Mesothelial cell of epicardium (in vitro differentiated cells): ENCODE measurements at regions not wholly inside any gene's neighbourhood (a gene's known extent, or its start where the extent isn't known, plus 50 kb on each side); places are given as distances from the start of the nearest gene placed in this dataset.
A peak's percentile ranks its signal among the peaks of the same experiment; 100 is the strongest.

Experiments
- DNase-seq, 2 experiments: peaks; one replicate each; pipeline ENCODE4 v3.0.0; 2021; ENCODE audit warnings: low spot score in 2 of 2; ENCODE audit not compliant: unreplicated experiment in 2 of 2
- H3K27ac Mint-ChIP-seq: 2 replicates; pipeline ENCODE4 v1.8.0; 2021; ENCODE audit warnings: mixed read lengths
- H3K27me3 Mint-ChIP-seq: 2 replicates; pipeline ENCODE4 v1.8.0; 2021; ENCODE audit warnings: low read depth, mixed read lengths
- H3K36me3 Mint-ChIP-seq: 2 replicates; pipeline ENCODE4 v1.8.0; 2021; ENCODE audit warnings: mixed read lengths
- H3K4me1 Mint-ChIP-seq: 2 replicates; pipeline ENCODE4 v1.8.0; 2021; ENCODE audit warnings: mixed read lengths
- H3K4me3 Mint-ChIP-seq: 2 replicates; pipeline ENCODE4 v1.8.0; 2021; ENCODE audit warnings: mild to moderate bottlenecking, moderate library complexity, mixed read lengths
- H3K9me3 Mint-ChIP-seq: 2 replicates; pipeline ENCODE4 v1.8.0; 2021; ENCODE audit warnings: mixed read lengths
- TF ChIP-seq, protein P1 (sequence below): fragments of 200-600 bp; sonication (generic); IDR thresholded peaks from one replicate; pipeline ENCODE4 v1.5.0; 2021; ENCODE audit warnings: antibody characterized with exemption; ENCODE audit not compliant: unreplicated experiment

DNA sequence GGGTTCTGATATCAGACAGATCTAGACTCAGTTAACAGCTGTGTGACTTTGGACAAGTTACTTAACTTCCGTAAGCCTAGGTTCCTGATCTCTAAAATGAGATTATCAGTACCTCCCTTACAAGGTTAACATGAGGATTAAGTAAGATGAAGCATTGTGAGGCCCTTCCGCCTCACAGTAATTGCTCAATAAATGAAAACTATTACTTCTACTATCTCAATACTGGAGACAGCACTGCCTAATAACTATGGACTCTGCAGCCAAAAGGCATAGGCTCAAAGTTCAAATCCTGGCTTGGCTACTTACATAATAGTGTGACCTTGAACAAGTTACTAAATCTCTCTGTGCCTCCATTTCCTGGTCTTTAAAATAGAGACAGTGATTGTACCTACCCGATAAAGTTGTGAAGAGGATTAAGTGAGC lies 82.0 kb upstream of the ATP11B start:
- Mint-ChIP-seq H3K9me3 (no peaks in the 10 kb centered on the region), H3K27ac (no peak overlapping the region), H3K4me1 (peaks cover 8% of the 10 kb centered on the region), H3K27me3 (no peaks in the 10 kb centered on the region), H3K36me3 (no peaks in the 10 kb centered on the region), H3K4me3 (no peak overlapping the region)
- no peak for DNase-seq
- TF ChIP-seq, protein P1, sequence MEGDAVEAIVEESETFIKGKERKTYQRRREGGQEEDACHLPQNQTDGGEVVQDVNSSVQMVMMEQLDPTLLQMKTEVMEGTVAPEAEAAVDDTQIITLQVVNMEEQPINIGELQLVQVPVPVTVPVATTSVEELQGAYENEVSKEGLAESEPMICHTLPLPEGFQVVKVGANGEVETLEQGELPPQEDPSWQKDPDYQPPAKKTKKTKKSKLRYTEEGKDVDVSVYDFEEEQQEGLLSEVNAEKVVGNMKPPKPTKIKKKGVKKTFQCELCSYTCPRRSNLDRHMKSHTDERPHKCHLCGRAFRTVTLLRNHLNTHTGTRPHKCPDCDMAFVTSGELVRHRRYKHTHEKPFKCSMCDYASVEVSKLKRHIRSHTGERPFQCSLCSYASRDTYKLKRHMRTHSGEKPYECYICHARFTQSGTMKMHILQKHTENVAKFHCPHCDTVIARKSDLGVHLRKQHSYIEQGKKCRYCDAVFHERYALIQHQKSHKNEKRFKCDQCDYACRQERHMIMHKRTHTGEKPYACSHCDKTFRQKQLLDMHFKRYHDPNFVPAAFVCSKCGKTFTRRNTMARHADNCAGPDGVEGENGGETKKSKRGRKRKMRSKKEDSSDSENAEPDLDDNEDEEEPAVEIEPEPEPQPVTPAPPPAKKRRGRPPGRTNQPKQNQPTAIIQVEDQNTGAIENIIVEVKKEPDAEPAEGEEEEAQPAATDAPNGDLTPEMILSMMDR: no peak

DNA sequence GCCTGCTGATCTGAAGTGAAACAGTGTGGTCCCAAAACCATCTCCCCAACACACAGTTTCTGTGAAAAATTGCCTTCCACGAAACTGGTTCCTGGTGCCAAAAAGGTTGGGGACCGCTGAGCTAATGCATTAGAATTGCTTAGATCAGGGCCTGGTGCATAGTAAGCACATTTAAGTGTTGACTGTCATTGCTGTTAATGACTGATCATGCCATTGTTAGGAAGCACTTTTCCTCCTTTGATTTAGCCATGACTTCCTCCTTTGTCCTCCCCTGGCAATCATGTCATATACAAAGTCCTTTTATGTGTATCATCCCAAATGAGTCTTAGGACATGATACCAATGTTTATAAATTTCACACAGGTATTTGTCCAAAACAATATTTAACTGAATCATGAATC lies 81.5 kb upstream of the ATP11B start:
- TF ChIP-seq, protein P1: no peak
- Mint-ChIP-seq H3K9me3 (no peaks in the 10 kb centered on the region), H3K4me1 (peaks cover 13% of the 10 kb centered on the region), H3K4me3 (no peak overlapping the region), H3K27me3 (no peaks in the 10 kb centered on the region), H3K27ac (no peak overlapping the region), H3K36me3 (no peaks in the 10 kb centered on the region)
- no peak for DNase-seq

DNA sequence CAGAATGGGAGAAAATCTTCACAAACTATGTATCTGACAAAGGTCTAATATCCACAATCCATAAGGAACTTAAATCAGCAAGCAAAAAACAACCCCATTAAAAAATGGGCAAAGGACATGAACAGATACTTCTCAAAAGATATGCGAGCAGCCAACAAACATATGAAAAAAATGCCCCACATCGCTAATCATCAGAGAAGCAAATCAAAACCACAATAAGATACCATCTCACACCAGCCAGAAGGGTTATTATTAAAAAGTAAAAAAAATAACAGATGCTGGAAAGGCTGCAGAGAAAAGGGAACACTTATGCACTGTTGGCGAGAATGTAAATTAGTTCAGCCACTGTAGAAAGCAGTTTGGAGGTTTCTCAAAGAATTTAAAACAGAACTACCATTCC lies 80.2 kb upstream of the ATP11B start:
- Mint-ChIP-seq H3K27ac (no peak overlapping the region), H3K9me3 (no peaks in the 10 kb centered on the region), H3K27me3 (no peaks in the 10 kb centered on the region), H3K4me3 (no peak overlapping the region), H3K36me3 (no peaks in the 10 kb centered on the region), H3K4me1 (peaks cover 14% of the 10 kb centered on the region)
- no peak for DNase-seq
- TF ChIP-seq, protein P1: no peak

DNA sequence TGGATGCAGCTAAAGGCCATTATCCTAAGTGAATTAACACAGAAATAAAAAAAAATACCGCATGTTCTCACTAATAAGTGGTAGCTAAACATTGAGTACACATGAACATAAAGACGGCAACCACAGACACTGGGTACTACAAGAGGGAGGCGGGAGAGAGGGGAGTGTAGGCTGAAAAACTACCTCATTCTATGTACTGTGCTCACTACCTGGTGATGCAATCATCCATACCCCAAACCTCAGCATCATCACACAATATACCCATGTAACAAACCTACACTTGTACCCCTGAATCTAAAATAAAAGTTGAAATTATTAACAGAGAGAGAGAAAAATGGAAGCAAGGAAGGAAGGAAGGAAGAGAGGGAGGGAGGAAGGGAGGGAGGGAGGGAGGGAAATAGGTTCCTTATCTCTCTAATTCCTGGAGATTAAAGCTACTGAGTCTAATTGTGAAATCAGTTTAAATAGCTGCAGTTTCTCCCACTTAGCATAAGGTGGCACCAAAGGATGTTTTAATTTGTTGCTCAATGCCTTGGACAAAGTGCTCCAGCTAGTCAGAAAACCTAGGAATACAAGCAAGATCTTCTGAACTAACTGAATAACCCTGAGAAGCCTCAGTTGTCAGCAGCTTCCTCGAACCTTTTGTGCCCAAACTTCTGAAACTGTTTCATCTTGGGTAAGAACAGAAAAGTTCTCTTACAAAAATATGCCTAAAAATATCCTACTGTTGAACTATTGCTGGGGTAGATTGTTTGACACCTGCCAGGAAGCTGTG lies 79.4 kb upstream of the ATP11B start:
- no peak overlapping the region for H3K27ac Mint-ChIP-seq
- TF ChIP-seq, protein P1: peak; percentile 44
- no peaks in the 10 kb centered on the region for H3K9me3 Mint-ChIP-seq
- no peak overlapping the region for H3K4me3 Mint-ChIP-seq
- peaks cover 14% of the 10 kb centered on the region for H3K4me1 Mint-ChIP-seq
- no peak for DNase-seq
- no peaks in the 10 kb centered on the region for H3K36me3 Mint-ChIP-seq
- H3K27me3 Mint-ChIP-seq: no peaks in the 10 kb centered on the region

DNA sequence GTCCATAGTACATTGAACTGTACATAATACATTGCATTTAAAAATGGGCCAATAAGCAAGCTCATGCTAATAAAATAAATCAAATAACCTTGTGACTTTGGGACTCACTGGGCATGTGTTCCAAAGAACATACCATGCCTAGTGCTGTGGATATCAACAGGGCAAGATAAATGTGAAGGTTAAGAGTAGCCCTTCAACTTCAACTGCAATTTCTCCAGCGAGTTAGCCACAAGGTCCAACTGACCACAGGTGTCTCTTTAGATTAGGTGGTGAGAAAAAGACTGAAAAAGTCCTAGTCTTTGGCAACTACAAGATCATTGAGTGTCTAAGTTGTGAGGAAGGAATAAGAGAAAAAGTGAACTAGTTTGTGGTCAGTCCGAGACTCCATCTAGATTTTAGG lies 78.3 kb upstream of the ATP11B start:
- TF ChIP-seq, protein P1: no peak
- H3K4me1 Mint-ChIP-seq: peaks cover 19% of the 10 kb centered on the region
- H3K9me3 Mint-ChIP-seq: no peaks in the 10 kb centered on the region
- no peaks in the 10 kb centered on the region for H3K27me3 Mint-ChIP-seq
- no peaks in the 10 kb centered on the region for H3K36me3 Mint-ChIP-seq
- H3K27ac Mint-ChIP-seq: no peak overlapping the region
- no peak overlapping the region for H3K4me3 Mint-ChIP-seq
- DNase-seq: no peak
